ENCODE measurements at regions not wholly inside any gene's neighbourhood (a gene's known extent, or its start where the extent isn't known, plus 50 kb on each side); places are given as distances from the start of the nearest gene placed in this dataset.

- TF ChIP-seq, protein P1, sequence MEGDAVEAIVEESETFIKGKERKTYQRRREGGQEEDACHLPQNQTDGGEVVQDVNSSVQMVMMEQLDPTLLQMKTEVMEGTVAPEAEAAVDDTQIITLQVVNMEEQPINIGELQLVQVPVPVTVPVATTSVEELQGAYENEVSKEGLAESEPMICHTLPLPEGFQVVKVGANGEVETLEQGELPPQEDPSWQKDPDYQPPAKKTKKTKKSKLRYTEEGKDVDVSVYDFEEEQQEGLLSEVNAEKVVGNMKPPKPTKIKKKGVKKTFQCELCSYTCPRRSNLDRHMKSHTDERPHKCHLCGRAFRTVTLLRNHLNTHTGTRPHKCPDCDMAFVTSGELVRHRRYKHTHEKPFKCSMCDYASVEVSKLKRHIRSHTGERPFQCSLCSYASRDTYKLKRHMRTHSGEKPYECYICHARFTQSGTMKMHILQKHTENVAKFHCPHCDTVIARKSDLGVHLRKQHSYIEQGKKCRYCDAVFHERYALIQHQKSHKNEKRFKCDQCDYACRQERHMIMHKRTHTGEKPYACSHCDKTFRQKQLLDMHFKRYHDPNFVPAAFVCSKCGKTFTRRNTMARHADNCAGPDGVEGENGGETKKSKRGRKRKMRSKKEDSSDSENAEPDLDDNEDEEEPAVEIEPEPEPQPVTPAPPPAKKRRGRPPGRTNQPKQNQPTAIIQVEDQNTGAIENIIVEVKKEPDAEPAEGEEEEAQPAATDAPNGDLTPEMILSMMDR (IDR thresholded peaks at IDR 0.05): no peak
- TF ChIP-seq POLR2A (IDR thresholded peaks at IDR 0.05) (no peak), EP300 (IDR thresholded peaks at IDR 0.05) (no peak)
Measured at GRCh38 chr9:90986161-90986560, 184.5 kb downstream of the SYK start.
